Fibroblast of lung (primary cell): ENCODE measurements at regions not wholly inside any gene's neighbourhood (a gene's known extent, or its start where the extent isn't known, plus 50 kb on each side); places are given as distances from the start of the nearest gene placed in this dataset.

Experiments
- EZH2 ChIP-seq: IDR thresholded peaks from 2 replicates; pipeline ENCODE4 v1.5.1; 2012; ENCODE audit warnings: low read length, control low read depth, mild to moderate bottlenecking; ENCODE audit errors: missing control alignments
- TF ChIP-seq, protein P1 (sequence below), 2 donors: IDR thresholded peaks in 1 of 2; conservative IDR thresholded peaks in 1 of 2; 1 replicate in 1 of 2; 2 replicates in 1 of 2; pipeline ENCODE4 v1.5.1; 2011 to 2012; ENCODE audit warnings: low read length in 2 of 2, control low read depth in 1 of 2, inconsistent platforms in 1 of 2, low read depth in 1 of 2, mild to moderate bottlenecking in 1 of 2

DNA sequence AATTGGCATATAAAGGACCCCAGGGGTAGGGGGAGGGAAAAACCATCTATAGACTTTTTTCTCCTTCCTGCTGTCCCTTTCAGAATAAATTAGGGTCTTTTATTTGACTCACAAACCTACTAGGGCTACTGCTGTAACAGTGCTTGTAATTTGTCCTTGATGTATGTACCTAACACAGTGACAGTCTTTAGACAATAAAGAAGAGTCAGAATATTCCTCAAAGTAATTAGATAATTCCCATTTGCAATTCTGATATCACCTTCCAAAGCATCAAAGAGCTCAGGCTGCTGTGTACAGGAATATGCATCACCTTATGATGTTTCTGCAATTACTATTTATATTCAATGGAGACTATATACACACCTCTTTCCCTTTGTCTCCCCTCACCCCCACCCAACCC lies 161.7 kb downstream of the MREG start:
- TF ChIP-seq, protein P1, sequence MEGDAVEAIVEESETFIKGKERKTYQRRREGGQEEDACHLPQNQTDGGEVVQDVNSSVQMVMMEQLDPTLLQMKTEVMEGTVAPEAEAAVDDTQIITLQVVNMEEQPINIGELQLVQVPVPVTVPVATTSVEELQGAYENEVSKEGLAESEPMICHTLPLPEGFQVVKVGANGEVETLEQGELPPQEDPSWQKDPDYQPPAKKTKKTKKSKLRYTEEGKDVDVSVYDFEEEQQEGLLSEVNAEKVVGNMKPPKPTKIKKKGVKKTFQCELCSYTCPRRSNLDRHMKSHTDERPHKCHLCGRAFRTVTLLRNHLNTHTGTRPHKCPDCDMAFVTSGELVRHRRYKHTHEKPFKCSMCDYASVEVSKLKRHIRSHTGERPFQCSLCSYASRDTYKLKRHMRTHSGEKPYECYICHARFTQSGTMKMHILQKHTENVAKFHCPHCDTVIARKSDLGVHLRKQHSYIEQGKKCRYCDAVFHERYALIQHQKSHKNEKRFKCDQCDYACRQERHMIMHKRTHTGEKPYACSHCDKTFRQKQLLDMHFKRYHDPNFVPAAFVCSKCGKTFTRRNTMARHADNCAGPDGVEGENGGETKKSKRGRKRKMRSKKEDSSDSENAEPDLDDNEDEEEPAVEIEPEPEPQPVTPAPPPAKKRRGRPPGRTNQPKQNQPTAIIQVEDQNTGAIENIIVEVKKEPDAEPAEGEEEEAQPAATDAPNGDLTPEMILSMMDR (conservative IDR thresholded peaks at IDR 0.05 in 1 of 2, IDR thresholded peaks at IDR 0.05 in 1 of 2; ENCODE audit: low read depth in 1 of 2, low read length in 2 of 2), result no peak
- TF ChIP-seq EZH2, result no peak
